SK-N-SH treated with all-trans-retinoic acid at 6 μM for 48 hours (cell line): ENCODE measurements at regions not wholly inside any gene's neighbourhood (a gene's known extent, or its start where the extent isn't known, plus 50 kb on each side); places are given as distances from the start of the nearest gene placed in this dataset.

Source experiments
- ARNTL ChIP-seq: fragments of 450-650 bp; formaldehyde crosslinking; IDR thresholded peaks from 2 replicates; pipeline ENCODE4 v1.5.0; 2020; ENCODE audit warnings: low read depth, mild to moderate bottlenecking, moderate library complexity, borderline replicate concordance
- BACH2 ChIP-seq: fragments of 250-450 bp; sonication (Bioruptor Pico); IDR thresholded peaks from 2 replicates; pipeline ENCODE4 v1.9.0; 2021; ENCODE audit warnings: mild to moderate bottlenecking, borderline replicate concordance
- CREB5 ChIP-seq: fragments of 250-450 bp; sonication (Bioruptor Pico); IDR thresholded peaks from 2 replicates; pipeline ENCODE4 v1.5.1; 2020; ENCODE audit warnings: low read depth, mild to moderate bottlenecking, moderate library complexity
- CSDC2 ChIP-seq: fragments of 250-450 bp; sonication (Bioruptor Pico); IDR thresholded peaks from 2 replicates; pipeline ENCODE4 v1.5.0; 2020; ENCODE audit warnings: mild to moderate bottlenecking, moderate library complexity
- GLIS3 ChIP-seq: fragments of 250-450 bp; sonication (Bioruptor Pico); IDR thresholded peaks from 2 replicates; pipeline ENCODE4 v1.5.0; 2020; ENCODE audit warnings: mild to moderate bottlenecking, moderate library complexity
- OSR1 ChIP-seq: fragments of 250-450 bp; sonication (Bioruptor Pico); IDR thresholded peaks from 2 replicates; pipeline ENCODE4 v1.8.0; 2022; ENCODE audit warnings: moderate library complexity, mild to moderate bottlenecking, inconsistent platforms
- POU6F1 ChIP-seq: fragments of 250-450 bp; sonication (Bioruptor Pico); IDR thresholded peaks from 2 replicates; pipeline ENCODE4 v1.8.0; 2021; ENCODE audit warnings: low read depth, mild to moderate bottlenecking, moderate library complexity, borderline replicate concordance
- RARB ChIP-seq: fragments of 250-450 bp; sonication (Bioruptor Pico); IDR thresholded peaks from 2 replicates; pipeline ENCODE4 v1.8.0; 2021; ENCODE audit warnings: mild to moderate bottlenecking, moderate library complexity
- ZC3H10 ChIP-seq: fragments of 250-450 bp; sonication (Bioruptor Pico); IDR thresholded peaks from 2 replicates; pipeline ENCODE4 v1.5.1; 2021; ENCODE audit warnings: mild to moderate bottlenecking, moderate library complexity
- ZFP3 ChIP-seq: fragments of 250-450 bp; sonication (Bioruptor Pico); IDR thresholded peaks from 2 replicates; pipeline ENCODE4 v1.5.0; 2020; ENCODE audit warnings: mild to moderate bottlenecking, moderate library complexity
- TF ChIP-seq, protein P1 (sequence below): fragments of 250-450 bp; sonication (Bioruptor Pico); IDR thresholded peaks from 2 replicates; pipeline ENCODE4 v1.5.1; 2021; ENCODE audit warnings: mild to moderate bottlenecking, moderate library complexity
- TF ChIP-seq, protein P2 (sequence below): fragments of 250-450 bp; sonication (Bioruptor Pico); IDR thresholded peaks from 2 replicates; pipeline ENCODE4 v1.8.0; 2020; ENCODE audit warnings: mild to moderate bottlenecking, moderate library complexity, borderline replicate concordance

DNA sequence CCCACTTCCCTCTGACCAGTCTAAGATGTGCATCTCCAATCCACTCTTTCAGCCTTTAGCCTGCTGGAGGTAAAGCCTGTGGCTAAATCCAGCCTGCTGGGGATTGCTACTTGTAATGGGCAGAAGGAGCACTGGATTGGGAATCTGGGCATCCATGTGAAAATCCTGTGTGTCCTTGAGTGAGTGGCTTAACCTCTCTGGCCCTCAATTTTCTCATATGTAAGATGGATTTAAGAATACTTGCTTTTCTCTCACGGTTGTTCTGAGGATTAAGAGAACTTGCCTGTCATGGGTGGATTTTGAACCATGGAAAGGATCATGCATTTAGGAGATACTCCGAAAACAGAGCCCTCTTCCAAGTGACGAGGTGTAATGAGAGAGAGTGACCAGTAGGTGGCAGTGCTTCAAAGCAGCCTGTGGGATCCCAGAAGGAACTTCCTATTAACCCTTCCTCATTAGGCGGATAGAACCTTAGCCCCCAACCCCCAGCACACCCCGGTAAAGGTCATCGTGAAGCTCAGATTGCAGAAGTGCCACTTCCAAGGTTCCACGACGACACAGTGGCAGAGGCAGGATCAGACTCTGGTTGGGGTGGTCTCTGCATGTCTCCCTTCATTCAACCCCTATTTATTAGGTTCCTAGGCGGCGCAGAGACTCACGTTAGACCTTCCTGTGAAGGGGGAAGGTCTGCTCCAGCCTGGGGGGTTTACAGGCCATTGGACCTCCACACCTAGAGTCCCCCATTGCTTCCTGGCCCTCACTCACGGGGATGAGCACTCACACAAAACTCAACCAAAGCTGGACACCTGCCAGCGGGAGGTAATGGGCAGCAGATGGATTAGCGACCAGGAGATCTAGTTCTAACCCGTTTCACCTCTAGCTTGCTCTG lies 68.7 kb upstream of the ZNF618 start:
- TF ChIP-seq RARB (CRISPR knock-in tag) (no peak), ZFP3 (no peak), ZC3H10 (CRISPR knock-in tag) (no peak), OSR1 (no peak), BACH2 (CRISPR knock-in tag) (no peak), ARNTL (no peak), CSDC2 (no peak), POU6F1 (CRISPR knock-in tag) (no peak), GLIS3 (no peak), CREB5 (no peak)
- TF ChIP-seq, protein P1, sequence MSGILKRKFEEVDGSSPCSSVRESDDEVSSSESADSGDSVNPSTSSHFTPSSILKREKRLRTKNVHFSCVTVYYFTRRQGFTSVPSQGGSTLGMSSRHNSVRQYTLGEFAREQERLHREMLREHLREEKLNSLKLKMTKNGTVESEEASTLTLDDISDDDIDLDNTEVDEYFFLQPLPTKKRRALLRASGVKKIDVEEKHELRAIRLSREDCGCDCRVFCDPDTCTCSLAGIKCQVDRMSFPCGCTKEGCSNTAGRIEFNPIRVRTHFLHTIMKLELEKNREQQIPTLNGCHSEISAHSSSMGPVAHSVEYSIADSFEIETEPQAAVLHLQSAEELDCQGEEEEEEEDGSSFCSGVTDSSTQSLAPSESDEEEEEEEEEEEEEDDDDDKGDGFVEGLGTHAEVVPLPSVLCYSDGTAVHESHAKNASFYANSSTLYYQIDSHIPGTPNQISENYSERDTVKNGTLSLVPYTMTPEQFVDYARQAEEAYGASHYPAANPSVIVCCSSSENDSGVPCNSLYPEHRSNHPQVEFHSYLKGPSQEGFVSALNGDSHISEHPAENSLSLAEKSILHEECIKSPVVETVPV (CRISPR knock-in tag): no peak
- TF ChIP-seq, protein P2, sequence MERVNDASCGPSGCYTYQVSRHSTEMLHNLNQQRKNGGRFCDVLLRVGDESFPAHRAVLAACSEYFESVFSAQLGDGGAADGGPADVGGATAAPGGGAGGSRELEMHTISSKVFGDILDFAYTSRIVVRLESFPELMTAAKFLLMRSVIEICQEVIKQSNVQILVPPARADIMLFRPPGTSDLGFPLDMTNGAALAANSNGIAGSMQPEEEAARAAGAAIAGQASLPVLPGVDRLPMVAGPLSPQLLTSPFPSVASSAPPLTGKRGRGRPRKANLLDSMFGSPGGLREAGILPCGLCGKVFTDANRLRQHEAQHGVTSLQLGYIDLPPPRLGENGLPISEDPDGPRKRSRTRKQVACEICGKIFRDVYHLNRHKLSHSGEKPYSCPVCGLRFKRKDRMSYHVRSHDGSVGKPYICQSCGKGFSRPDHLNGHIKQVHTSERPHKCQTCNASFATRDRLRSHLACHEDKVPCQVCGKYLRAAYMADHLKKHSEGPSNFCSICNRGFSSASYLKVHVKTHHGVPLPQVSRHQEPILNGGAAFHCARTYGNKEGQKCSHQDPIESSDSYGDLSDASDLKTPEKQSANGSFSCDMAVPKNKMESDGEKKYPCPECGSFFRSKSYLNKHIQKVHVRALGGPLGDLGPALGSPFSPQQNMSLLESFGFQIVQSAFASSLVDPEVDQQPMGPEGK (CRISPR knock-in tag): no peak
